Calu3 (cell line): ENCODE measurements at regions not wholly inside any gene's neighbourhood (a gene's known extent, or its start where the extent isn't known, plus 50 kb on each side); places are given as distances from the start of the nearest gene placed in this dataset.

Experiments used
- BruUV-seq: library from RNA; stranded (reverse); fragments of 400-500 nt; replicated peaks from 2 replicates; lab custom pipeline; 2021; lab: Mats Ljungman, UMichigan
- CTCF ChIA-PET: fragments of 300-600 bp; sonication (Branson Sonifier 250); formaldehyde crosslinking; loops from one replicate; lab custom pipeline; 2022; ENCODE audit warnings: antibody characterized with exemption; lab: Charles Lee
- DNase-seq: peaks from one replicate; pipeline ENCODE4 v3.0.0; 2022
- H3K27ac Mint-ChIP-seq: one replicate; pipeline ENCODE4 v1.8.0; 2022; ENCODE audit warnings: mixed read lengths; ENCODE audit not compliant: unreplicated experiment
- H3K27me3 Mint-ChIP-seq: one replicate; pipeline ENCODE4 v1.8.0; 2022; ENCODE audit warnings: mixed read lengths; ENCODE audit not compliant: unreplicated experiment
- H3K36me3 Mint-ChIP-seq: one replicate; pipeline ENCODE4 v1.8.0; 2022; ENCODE audit warnings: mild to moderate bottlenecking, moderate library complexity, mixed read lengths; ENCODE audit not compliant: insufficient read depth, unreplicated experiment
- H3K4me1 Mint-ChIP-seq: one replicate; pipeline ENCODE4 v1.8.0; 2022; ENCODE audit warnings: mild to moderate bottlenecking, low read depth, mixed read lengths; ENCODE audit not compliant: unreplicated experiment
- H3K4me3 Mint-ChIP-seq: one replicate; pipeline ENCODE4 v1.8.0; 2022; ENCODE audit warnings: mild to moderate bottlenecking, low read depth, moderate library complexity, mixed read lengths; ENCODE audit not compliant: unreplicated experiment
- H3K9me3 Mint-ChIP-seq: one replicate; pipeline ENCODE4 v1.8.0; 2022; ENCODE audit warnings: low read depth, mixed read lengths; ENCODE audit not compliant: unreplicated experiment
- CTCF ChIP-seq: fragments of 200-600 bp; IDR thresholded peaks from one replicate; pipeline ENCODE4 v1.8.0; 2022; ENCODE audit warnings: antibody characterized with exemption; ENCODE audit not compliant: unreplicated experiment
- intact Hi-C: fragments of 100-400 bp; cut with micrococcal nuclease; formaldehyde crosslinking; loops from one replicate; pipeline ENCODE4 v1.10.0; 2022; ENCODE audit not compliant: unreplicated experiment

- CTCF ChIA-PET, result no interaction called here
- Mint-ChIP-seq H3K27ac (no peak overlapping the region), H3K36me3 (no peaks in the 10 kb centered on the region), H3K4me3 (no peak overlapping the region), H3K27me3 (no peaks in the 10 kb centered on the region), H3K4me1 (no peaks in the 10 kb centered on the region), H3K9me3 (no peaks in the 10 kb centered on the region)
- intact Hi-C loops, result no loop called here
- DNase-seq, result no peak
- TF ChIP-seq CTCF, result no peak
- no TSS peak for BruUV-seq
These were observed 341.3 kb downstream of the SPRY2 start for GRCh38 chr13:79999601-80000000.

- DNase-seq, result no peak
- TF ChIP-seq CTCF, result no peak
- no TSS peak for BruUV-seq
- CTCF ChIA-PET, result no interaction called here
- Mint-ChIP-seq H3K36me3 (no peaks in the 10 kb centered on the region), H3K27ac (no peak overlapping the region), H3K4me1 (no peaks in the 10 kb centered on the region), H3K27me3 (no peaks in the 10 kb centered on the region), H3K4me3 (no peak overlapping the region), H3K9me3 (no peaks in the 10 kb centered on the region)
- intact Hi-C loops, result no loop called here
These were observed 342.5 kb downstream of the SPRY2 start for GRCh38 chr13:79998381-79998880.

GRCh38 chr13:79997244-79997643 is 343.7 kb downstream of the SPRY2 start:
- DNase-seq, result no peak
- CTCF ChIA-PET, result no interaction called here
- TF ChIP-seq CTCF, result no peak
- H3K36me3 Mint-ChIP-seq, result no peaks in the 10 kb centered on the region
- no peak overlapping the region for H3K27ac Mint-ChIP-seq
- no peak overlapping the region for H3K4me3 Mint-ChIP-seq
- intact Hi-C loops, result no loop called here
- BruUV-seq, result no TSS peak
- no peaks in the 10 kb centered on the region for H3K9me3 Mint-ChIP-seq
- no peaks in the 10 kb centered on the region for H3K27me3 Mint-ChIP-seq
- no peaks in the 10 kb centered on the region for H3K4me1 Mint-ChIP-seq

- H3K4me1 Mint-ChIP-seq, result no peaks in the 10 kb centered on the region
- no TSS peak for BruUV-seq
- intact Hi-C loops, result no loop called here
- no peak overlapping the region for H3K4me3 Mint-ChIP-seq
- H3K27ac Mint-ChIP-seq, result no peak overlapping the region
- no peak for DNase-seq
- TF ChIP-seq CTCF, result no peak
- CTCF ChIA-PET, result no interaction called here
- H3K36me3 Mint-ChIP-seq, result no peaks in the 10 kb centered on the region
- H3K9me3 Mint-ChIP-seq, result no peaks in the 10 kb centered on the region
- H3K27me3 Mint-ChIP-seq, result no peaks in the 10 kb centered on the region
These were observed 345.6 kb downstream of the SPRY2 start for GRCh38 chr13:79995334-79995733.

GRCh38 chr13:79992111-79992510 is 348.8 kb downstream of the SPRY2 start:
- H3K27ac Mint-ChIP-seq, result no peak overlapping the region
- no peaks in the 10 kb centered on the region for H3K9me3 Mint-ChIP-seq
- H3K36me3 Mint-ChIP-seq, result no peaks in the 10 kb centered on the region
- H3K27me3 Mint-ChIP-seq, result no peaks in the 10 kb centered on the region
- no TSS peak for BruUV-seq
- H3K4me1 Mint-ChIP-seq, result no peaks in the 10 kb centered on the region
- TF ChIP-seq CTCF, result no peak
- DNase-seq, result no peak
- no peak overlapping the region for H3K4me3 Mint-ChIP-seq
- CTCF ChIA-PET, result no interaction called here
- intact Hi-C loops, result no loop called here
